ENCODE measurements at regions not wholly inside any gene's neighbourhood (a gene's known extent, or its start where the extent isn't known, plus 50 kb on each side); places are given as distances from the start of the nearest gene placed in this dataset.

GRCh38 chr1:221900678-221901077, 158.8 kb upstream of the DUSP10 start:
- TF ChIP-seq CTCF (IDR thresholded peaks at IDR 0.05) = no peak
- no peak for TF ChIP-seq POLR2AphosphoS5 (IDR thresholded peaks at IDR 0.05)
- TF ChIP-seq POLR2A (IDR thresholded peaks at IDR 0.05) = no peak

Measured in stomach (tissue), 4 donors.